CD4-positive, alpha-beta T cell (primary cell): ENCODE measurements at regions not wholly inside any gene's neighbourhood (a gene's known extent, or its start where the extent isn't known, plus 50 kb on each side); places are given as distances from the start of the nearest gene placed in this dataset.

Source experiments
- ATAC-seq: fragments of 200-7000 bp; cut with Tn5 transposase; one replicate; pipeline ENCODE4 v1.10.0; 2022; ENCODE audit warnings: mild to moderate bottlenecking; ENCODE audit not compliant: poor library complexity
- CTCF ChIA-PET: fragments of 350-600 bp; sonication (Branson Sonifier 250); formaldehyde crosslinking; loops from one replicate; lab custom pipeline; 2021; ENCODE audit warnings: antibody characterized with exemption, inconsistent platforms; lab: Charles Lee
- POLR2A ChIA-PET: fragments of 350-600 bp; sonication (Branson Sonifier 250); formaldehyde crosslinking; loops from one replicate; lab custom pipeline; 2021; ENCODE audit warnings: antibody characterized with exemption, inconsistent platforms; lab: Charles Lee
- DNase-seq, 14 experiments: peaks; one replicate each; pipeline ENCODE4 v3.0.0-alpha.2; 2013 to 2020; ENCODE audit warnings: mixed read lengths in 2 of 14
- H3K27ac ChIP-seq, 2 donors: one replicate each; pipeline versions ENCODE4 v1.5.1 to v1.7.0; 2013; ENCODE audit warnings: low read length in 2 of 2, low read depth in 1 of 2, mild to moderate bottlenecking in 1 of 2
- H3K27me3 ChIP-seq, 2 experiments: 1 replicate in 1 of 2; 2 replicates in 1 of 2; pipeline versions ENCODE4 v1.6.1 to v1.7.0; 2013; ENCODE audit warnings: low read length in 2 of 2, control low read depth in 1 of 2, mild to moderate bottlenecking in 1 of 2, moderate library complexity in 1 of 2; ENCODE audit not compliant: insufficient read depth in 2 of 2, control insufficient read depth in 1 of 2
- H3K36me3 ChIP-seq: one replicate; pipeline ENCODE4 v1.6.1; 2013; ENCODE audit warnings: low read length, control low read depth; ENCODE audit not compliant: insufficient read depth
- H3K4me1 ChIP-seq: one replicate; pipeline ENCODE4 v1.6.1; 2013; ENCODE audit warnings: low read length, control low read depth; ENCODE audit not compliant: insufficient read depth
- H3K4me3 ChIP-seq: one replicate; pipeline ENCODE4 v1.5.1; 2013; ENCODE audit warnings: mild to moderate bottlenecking, low read length, moderate library complexity
- H3K9me3 ChIP-seq, 2 experiments: 1 replicate in 1 of 2; 2 replicates in 1 of 2; pipeline versions ENCODE4 v1.6.1 to v1.7.0; 2013; ENCODE audit warnings: low read length in 2 of 2, mild to moderate bottlenecking in 2 of 2, control low read depth in 1 of 2, moderate library complexity in 1 of 2; ENCODE audit not compliant: control insufficient read depth in 1 of 2, insufficient read depth in 1 of 2
- H3K27ac Mint-ChIP-seq: one replicate; pipeline ENCODE4 v1.8.0; 2020; ENCODE audit warnings: mixed read lengths
- H3K27me3 Mint-ChIP-seq: one replicate; pipeline ENCODE4 v1.8.0; 2021; ENCODE audit warnings: mixed read lengths
- H3K36me3 Mint-ChIP-seq: one replicate; pipeline ENCODE4 v1.8.0; 2021; ENCODE audit warnings: low read depth, mixed read lengths
- H3K4me1 Mint-ChIP-seq: one replicate; pipeline ENCODE4 v1.8.0; 2021; ENCODE audit warnings: low read depth, mixed read lengths
- H3K4me3 Mint-ChIP-seq: one replicate; pipeline ENCODE4 v1.8.0; 2020; ENCODE audit warnings: mild to moderate bottlenecking, mixed read lengths
- H3K9me3 Mint-ChIP-seq: one replicate; pipeline ENCODE4 v1.8.0; 2020; ENCODE audit warnings: mixed read lengths
- CTCF ChIP-seq: fragments of 200-600 bp; IDR thresholded peaks from one replicate; pipeline ENCODE4 v1.8.0; 2022; ENCODE audit warnings: antibody characterized with exemption, mild to moderate bottlenecking
- intact Hi-C, 2 experiments: fragments of 100-400 bp; cut with DNase I in 1 of 2; cut with micrococcal nuclease in 1 of 2; formaldehyde crosslinking; loops; one replicate each; pipeline versions ENCODE4 v1.15.1 to v1.9.0; 2023 to 2025; cut with DNase I, micrococcal nuclease

- peaks cover 19% of the 10 kb centered on the region for H3K27me3 Mint-ChIP-seq
- H3K36me3 ChIP-seq: no peaks in the 10 kb centered on the region
- no peak overlapping the region for H3K27ac ChIP-seq
- DNase-seq (no peak), ATAC-seq (no peak)
- no peaks in the 10 kb centered on the region for H3K9me3 Mint-ChIP-seq
- ChIA-PET CTCF (no interaction called here), POLR2A (no interaction called here)
- H3K4me1 ChIP-seq: no peaks in the 10 kb centered on the region
- no peak overlapping the region for H3K27ac Mint-ChIP-seq
- peaks cover 0 to under 1% of the 10 kb centered on the region in 2 experiments for H3K9me3 ChIP-seq
- H3K4me1 Mint-ChIP-seq: no peaks in the 10 kb centered on the region
- no peak overlapping the region for H3K4me3 Mint-ChIP-seq
- intact Hi-C loops: no loop called here
- TF ChIP-seq CTCF: no peak
- H3K4me3 ChIP-seq: no peak overlapping the region
- H3K27me3 ChIP-seq: peaks cover 0 to 1% of the 10 kb centered on the region in 2 experiments
- no peaks in the 10 kb centered on the region for H3K36me3 Mint-ChIP-seq
These were observed 450.0 kb downstream of the RPS24 start for GRCh38 chr10:78483641-78484040.

- POLR2A ChIA-PET: no interaction called here
- ATAC-seq (no peak), DNase-seq (no peak)
- no peak for TF ChIP-seq CTCF
- Mint-ChIP-seq H3K4me3 (no peak overlapping the region), H3K36me3 (no peaks in the 10 kb centered on the region), H3K9me3 (peaks cover 10% of the 10 kb centered on the region), H3K27me3 (peaks cover 47% of the 10 kb centered on the region), H3K4me1 (no peaks in the 10 kb centered on the region), H3K27ac (no peak overlapping the region)
- no peaks in the 10 kb centered on the region for H3K4me1 ChIP-seq
- CTCF ChIA-PET: no interaction called here
- no peaks in the 10 kb centered on the region for H3K36me3 ChIP-seq
- no peak overlapping the region for H3K4me3 ChIP-seq
- peaks cover 12 to 14% of the 10 kb centered on the region in 2 experiments for H3K9me3 ChIP-seq
- H3K27ac ChIP-seq: no peak overlapping the region
- intact Hi-C loops: no loop called here
- H3K27me3 ChIP-seq: peaks cover 0 to 13% of the 10 kb centered on the region in 2 experiments
These were observed 455.4 kb downstream of the RPS24 start for GRCh38 chr10:78489034-78489433.

- H3K27me3 ChIP-seq: peaks cover 0 to 13% of the 10 kb centered on the region in 2 experiments
- intact Hi-C loops: no loop called here
- Mint-ChIP-seq H3K4me1 (no peaks in the 10 kb centered on the region), H3K27me3 (peaks cover 41% of the 10 kb centered on the region), H3K9me3 (peaks cover 10% of the 10 kb centered on the region), H3K36me3 (no peaks in the 10 kb centered on the region), H3K4me3 (no peak overlapping the region), H3K27ac (no peak overlapping the region)
- no peak overlapping the region for H3K4me3 ChIP-seq
- no peak for TF ChIP-seq CTCF
- H3K4me1 ChIP-seq: no peaks in the 10 kb centered on the region
- ATAC-seq: no peak
- H3K36me3 ChIP-seq: no peaks in the 10 kb centered on the region
- no peak overlapping the region for H3K27ac ChIP-seq
- DNase-seq: no peak
- CTCF ChIA-PET: no interaction called here
- peaks cover 12 to 14% of the 10 kb centered on the region in 2 experiments for H3K9me3 ChIP-seq
- POLR2A ChIA-PET: no interaction called here
These were observed 458.1 kb downstream of the RPS24 start for GRCh38 chr10:78491812-78492211.
